Superior temporal gyrus (tissue), 1 donor: ENCODE measurements at regions not wholly inside any gene's neighbourhood (a gene's known extent, or its start where the extent isn't known, plus 50 kb on each side); places are given as distances from the start of the nearest gene placed in this dataset.

Experiments
- DNase-seq: peaks from one replicate; pipeline ENCODE4 v3.0.0-alpha.2; 2016; ENCODE audit errors: extremely low spot score

DNA sequence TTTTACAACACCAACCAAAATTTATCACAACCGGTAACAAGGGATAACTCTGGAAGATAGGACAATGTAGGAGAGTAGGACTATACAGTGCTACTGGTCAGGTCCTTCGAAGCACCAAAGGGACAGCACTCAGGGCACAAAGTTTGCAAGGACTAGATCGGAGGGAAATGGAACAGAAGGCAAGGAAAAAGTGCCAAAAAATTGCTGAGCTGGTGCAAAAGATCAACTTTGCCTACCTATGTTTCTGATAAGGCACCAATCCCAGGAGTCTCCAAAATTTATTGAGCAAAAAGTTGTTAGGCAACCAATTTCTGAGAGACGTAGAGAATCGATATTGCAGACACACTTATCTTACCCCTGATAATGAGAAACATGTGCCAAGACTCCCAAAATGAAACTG lies 160.0 kb upstream of the PLEKHA5 start:
- DNase-seq = no peak

DNA sequence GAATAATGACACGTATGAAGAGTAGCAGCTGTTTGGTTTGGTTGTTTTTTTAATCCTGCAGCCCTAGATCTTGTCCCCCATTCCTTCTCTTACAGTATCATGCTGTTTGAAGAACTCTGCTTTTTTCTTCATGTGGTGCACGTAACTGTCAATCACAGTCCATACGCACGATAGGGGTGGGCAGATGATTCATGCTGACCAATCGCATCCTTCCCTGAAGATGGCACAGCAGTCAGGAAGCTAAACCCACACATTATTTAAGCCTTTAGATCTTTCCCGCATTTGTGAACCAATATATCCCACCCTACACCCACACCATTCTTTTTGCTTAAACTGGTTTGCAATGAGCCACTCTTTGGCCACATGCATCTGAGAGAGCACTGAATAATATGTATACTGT lies 158.9 kb upstream of the PLEKHA5 start:
- DNase-seq = no peak

DNA sequence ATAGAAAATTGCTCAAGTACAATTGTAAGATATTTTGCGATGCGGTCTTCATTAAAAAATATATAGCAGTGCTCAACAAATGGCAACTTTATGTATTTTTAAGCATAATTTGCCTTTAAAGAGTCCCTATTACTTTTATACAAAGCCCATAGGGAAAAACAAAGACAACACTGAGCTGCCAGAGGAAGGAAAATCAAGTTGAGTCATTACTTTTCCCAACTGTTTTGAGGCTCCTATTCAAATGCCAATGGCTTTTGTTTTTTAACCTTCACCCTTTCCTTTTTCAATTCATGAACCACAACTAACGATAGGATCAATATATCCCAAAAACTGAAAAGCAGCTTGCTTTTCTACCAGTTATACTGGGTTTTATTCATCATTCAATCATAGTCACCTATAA lies 157.6 kb upstream of the PLEKHA5 start:
- no peak for DNase-seq

DNA sequence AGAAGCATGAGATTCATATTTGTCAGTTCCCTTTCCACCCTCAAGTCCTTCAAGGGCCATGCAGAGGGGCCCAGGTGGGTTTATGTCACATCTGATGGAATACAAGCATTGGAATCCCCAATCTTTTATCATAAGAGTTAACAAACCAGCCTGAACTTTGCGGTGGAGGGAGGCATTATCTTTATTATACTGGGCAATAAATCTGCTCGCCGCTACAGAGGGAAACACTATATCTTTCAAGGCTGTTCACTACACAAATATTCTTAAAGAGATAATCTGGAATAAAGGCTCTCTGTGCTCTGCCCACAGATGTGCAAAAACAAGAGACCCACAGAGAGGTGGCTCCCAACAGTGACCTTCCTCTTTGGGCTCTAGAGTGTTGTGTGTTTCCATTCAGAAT lies 153.6 kb upstream of the PLEKHA5 start:
- DNase-seq = no peak

DNA sequence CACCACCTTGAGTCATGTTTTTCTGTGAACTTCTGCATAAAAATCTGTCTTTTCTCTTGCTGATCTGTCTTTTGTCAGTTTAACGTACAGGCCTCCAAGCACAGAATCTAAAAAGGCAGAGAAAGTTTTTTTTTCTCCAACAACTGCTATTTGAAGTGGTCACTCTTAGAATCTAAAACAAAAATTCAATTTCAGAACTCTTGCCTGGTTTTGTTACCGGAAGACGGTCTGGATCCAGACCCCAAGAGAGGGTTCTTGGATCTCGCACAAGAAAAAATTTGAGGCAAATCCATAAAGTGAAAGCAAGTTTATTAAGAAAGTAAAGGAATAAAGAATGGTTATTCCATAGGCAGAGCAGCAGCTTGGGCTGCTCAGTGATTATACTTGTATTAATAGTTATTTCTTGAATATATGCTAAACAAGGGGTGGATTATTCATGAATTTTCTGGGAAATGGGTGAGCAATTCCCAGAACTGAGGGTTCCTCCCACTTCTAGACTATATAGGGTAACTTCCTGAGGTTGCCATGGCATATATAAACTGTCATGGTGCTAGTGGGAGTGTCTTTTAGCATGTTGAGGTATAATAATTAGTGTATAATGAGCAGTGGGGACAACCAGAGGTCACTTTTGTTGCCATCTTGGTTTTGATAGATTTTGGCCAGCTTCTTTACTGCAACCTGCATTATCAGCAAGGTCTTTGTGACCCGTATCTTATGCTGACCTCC lies 150.0 kb upstream of the PLEKHA5 start:
- DNase-seq = no peak

DNA sequence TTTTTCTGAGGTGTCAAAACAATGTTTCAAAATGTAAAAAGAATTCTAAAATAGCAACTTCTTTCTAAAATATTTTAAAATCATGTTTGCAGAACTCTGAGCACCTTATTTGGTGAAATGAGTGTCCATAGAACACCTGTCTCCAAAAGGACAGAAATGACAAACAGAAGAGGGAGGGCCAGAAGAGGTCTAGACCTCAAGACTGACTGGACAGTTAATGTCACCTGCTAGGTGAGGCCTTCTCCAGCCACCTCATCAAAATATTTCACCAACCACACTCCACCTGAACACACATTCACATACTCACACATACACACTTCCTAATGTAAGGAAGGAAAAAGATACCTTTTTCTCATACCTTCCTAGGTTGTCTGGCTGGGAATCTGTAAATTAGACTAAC lies 147.8 kb upstream of the PLEKHA5 start:
- DNase-seq = no peak

DNA sequence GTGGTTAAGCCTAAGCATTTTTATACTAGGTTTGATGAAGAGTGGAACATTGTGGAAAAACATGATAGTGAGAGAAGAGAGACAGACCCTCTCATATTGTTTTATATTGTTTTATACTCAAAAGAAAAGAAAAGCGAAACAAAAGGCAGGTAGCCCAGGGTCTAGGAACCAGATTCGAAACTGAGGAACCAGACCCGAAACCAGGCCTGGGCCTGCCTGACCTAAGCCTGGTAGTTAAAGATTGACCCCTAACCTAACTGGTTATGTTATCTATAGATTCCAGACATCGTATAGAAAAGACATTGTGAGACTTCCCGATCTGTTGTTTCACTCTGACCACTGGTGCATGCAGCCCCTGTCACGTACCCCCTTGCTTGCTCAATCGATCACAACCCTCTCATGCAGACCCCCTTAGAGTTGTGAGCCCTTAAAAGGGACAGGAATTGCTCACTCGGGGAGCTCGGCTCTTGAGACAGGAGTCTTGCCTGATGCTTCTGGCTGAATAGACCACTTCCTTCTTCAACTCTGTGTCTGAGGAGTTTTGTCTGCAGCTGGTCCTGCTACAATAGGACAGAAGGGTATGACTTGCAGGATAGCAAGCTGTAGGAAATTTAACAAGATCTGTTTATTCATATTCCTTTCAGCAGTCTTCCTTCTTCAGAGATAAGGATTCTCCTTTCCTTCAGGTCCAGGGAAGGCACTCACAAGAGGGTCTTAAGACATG lies 147.1 kb upstream of the PLEKHA5 start:
- DNase-seq = no peak

DNA sequence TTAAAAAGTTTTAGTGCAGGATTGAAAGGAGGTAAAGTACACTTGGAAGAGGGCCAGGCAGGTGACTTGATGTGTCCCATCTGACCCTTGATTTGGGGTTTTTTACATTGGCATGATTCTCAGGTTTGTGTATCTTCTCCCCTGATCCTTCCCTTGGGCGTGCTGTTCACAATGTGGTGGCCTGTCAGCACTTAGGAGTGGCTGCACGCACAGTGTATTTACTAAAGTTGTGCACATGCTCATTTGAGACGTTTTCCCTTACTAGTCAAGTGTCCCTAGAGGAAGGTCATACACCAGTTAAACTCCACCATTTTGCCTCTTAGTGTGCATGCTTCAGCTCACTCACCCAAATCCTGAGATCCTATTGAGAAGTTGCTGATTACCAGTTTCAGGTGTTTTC lies 145.7 kb upstream of the PLEKHA5 start:
- no peak for DNase-seq

DNA sequence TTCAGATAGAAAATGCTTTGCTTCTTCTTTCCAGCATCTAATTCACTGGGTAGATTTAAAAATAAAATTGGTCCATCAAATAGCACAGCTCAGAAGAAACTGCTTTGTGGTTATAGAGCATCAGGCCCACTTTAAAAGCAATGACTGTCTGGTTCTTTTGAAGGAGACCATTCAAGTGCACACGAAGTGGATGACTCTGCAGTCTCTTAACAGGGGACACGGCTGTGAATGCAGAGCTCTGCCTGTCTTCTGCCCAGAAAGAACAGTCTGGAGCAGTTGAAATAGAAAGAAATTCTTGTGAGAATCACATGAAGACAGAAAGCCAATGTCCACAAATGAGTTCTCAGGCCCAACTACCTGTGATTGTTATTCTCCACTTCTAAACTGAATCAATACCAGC lies 138.7 kb upstream of the PLEKHA5 start:
- DNase-seq = no peak

DNA sequence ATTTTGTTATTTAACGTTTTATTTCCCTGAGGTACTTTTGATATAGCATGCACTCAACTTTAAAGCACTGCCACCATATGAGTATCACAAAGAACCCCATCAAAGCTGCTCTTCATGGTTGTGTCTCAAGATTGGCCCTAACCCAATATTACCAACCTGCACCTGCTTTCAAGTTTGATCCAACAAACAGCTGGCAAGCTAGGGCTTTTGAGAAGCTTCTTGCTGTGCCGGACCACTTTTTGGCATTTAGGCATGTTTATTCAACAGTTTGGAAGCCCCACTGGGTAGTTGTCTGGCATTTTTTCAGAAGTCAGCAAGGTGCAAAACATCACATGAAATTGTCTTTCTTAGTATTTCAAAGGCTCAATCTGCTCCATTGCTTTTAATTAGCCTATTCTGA lies 137.2 kb upstream of the PLEKHA5 start:
- no peak for DNase-seq

DNA sequence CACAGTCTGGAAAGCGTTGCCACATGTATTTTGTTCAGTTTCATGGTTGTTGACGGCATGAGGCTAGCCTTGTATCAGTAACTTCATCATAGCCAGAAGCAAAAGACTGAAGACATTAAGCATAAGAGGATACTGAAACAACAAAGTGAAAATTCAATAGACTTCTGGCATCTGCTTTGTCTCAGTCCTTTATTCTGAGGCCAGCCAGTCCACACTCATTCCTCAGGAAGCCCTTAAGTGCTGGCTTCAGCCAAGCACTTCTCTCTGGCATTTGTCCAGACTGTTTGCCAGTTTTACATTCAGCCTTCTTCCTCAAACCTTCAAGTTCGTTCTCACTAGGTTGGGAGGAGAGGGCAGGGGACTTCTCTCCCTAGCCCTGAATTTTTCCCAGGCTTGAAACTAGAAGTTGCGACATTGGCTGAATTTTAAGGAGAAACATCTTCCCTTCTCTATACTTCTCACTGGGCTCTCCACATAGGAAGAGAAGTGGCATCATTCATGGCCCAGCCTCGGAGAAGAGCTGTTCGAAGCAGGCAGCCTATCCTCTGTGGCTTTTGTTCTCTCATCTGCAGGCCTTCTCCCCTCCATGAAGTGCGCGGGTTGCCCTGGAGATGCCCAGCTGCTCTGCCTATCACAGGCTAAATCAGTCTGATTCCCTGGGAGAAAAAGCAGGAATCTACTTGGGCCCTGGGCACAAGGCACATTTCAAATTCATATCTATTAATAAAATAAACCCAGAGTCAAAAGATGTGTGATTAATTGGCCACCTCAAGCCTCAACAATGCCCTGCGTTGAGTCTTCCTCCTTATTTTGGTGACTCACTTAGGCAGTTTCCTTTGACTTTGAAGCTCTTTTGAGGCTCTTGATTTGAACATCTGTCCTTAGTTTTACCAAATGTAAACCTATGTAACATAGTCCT lies 130.9 kb upstream of the PLEKHA5 start:
- no peak for DNase-seq

DNA sequence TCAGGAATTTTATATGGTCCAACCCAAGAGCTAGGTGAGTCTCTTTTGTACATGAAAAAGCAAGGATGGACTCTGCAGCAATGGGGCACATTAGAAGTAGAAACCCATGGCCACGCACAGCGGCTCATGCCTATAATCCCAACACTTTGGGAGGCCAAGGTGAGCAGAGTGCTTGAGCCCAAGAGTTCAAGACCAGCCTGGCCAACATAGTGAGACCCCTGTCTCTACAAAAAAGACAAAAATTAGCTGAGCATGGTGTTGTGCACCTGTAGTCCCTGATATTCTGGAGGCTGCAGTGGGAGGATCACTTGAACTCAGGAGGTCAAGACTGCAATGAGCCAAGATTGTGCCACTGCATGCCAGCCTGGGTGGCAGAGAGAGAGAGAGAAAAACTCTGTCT lies 128.7 kb upstream of the PLEKHA5 start:
- DNase-seq = no peak

DNA sequence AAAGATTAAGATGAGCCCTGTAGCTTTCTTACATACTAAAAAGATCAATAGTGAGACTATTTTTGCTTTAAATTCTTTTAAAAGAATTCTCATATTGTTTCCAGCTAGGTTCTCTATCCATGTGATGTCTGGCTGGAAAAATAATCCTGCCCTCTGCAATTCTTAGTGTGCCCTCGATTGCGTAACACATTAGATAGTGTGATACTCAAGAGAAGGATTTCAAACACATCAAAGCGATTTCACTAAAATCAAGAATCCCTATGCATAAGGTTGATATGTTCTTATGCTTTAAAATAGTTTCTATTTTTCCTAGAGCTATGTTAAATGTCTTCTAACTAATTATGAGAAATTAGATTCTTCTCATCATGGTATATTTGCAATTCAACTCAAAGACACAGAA lies 127.3 kb upstream of the PLEKHA5 start:
- DNase-seq = no peak

DNA sequence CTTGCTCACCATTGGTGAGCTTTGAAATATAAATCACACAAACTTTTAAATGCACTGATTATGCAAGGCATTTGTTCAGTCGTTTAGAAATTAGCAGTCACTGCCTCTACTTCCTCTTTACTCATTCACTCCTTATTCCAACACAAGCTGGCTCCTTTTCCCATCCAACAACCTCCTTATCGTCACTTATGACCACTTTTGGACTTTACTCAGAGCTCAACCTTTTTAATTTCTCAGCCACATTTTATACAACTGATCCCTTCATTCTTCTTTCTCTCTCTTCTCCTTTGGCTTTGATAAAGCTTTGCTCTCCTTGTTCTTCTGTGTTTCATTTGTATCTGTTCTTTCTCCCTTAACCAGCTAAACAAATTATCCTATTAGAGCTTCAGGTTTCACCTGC lies 126.4 kb upstream of the PLEKHA5 start:
- no peak for DNase-seq

DNA sequence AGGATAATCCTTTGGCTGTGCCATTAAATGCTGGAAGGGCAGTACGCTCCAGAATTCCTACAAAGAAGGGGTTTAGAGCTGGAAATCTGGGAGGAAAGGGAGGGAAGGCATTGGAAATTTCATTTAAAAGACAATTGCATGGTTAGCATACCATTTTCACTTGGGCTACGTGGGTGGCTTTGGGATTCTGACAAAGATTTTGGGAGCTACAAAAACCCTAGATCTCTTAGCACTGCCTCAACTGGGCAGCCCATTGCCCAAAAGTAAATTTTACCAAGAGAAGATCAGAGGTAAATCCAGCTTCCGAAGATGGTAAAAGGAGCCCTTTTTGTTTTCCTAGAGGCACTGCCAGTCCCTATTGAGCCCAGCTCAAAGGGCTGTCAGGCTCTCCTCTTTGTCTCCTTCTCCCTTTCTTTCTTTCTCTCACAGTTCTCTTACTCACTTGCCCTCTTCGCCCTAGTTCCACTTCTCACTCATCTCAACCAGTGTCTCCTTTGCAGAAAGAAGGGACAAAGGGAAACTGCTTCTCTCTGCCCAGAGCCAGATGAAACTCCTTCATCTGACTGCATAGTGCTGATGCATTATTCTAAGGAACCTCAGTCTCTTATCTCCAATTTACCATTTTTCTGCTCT lies 125.4 kb upstream of the PLEKHA5 start:
- no peak for DNase-seq

DNA sequence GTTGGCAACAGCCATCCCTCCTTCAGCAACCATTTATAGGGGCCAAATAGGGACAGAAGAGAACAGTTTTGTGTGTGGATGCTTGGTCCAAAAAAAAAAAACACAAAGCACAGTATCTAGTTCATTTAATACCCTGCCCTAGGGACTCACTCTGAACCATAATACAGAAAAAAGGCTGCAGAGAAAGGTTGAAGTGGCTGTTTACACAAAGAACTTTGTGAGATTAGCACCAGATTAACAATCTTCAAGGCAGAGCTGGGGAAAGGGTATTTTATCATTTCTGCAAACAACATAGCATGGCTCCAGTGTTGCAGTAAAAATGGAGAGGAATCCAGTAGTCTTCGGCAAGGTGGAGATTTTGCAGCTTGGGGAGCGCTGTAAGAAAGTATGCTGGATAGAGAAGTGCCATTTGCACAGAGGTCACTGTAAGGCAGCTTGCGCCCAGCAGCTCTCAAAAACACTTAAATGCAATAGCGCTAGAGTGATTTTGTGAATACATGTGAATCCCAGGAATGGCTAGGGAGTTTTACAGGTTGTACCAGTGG lies 124.2 kb upstream of the PLEKHA5 start:
- DNase-seq = no peak

DNA sequence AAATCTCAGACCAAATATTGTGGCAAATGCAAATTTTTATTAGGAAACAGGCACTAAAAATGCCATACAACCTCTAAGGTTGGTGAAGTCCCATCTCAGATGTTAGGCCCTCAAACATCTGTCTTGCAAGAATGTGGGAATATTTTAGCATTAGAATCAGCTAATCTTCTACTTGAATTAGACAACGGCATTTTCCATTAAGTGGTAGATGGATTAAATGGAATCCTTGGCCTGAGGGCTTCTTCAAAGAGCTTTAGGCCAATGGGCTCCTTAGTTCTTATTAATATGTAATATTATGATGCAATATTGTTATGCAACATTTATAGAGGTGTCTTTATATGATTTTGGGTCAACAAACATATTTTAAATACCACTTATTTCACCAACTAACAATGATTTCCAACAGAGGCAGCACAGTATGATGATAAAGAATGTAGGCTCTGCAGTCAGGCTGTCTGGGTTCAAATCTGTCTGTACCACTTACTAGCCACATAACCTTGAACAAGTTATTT lies 122.9 kb upstream of the PLEKHA5 start:
- DNase-seq = no peak

DNA sequence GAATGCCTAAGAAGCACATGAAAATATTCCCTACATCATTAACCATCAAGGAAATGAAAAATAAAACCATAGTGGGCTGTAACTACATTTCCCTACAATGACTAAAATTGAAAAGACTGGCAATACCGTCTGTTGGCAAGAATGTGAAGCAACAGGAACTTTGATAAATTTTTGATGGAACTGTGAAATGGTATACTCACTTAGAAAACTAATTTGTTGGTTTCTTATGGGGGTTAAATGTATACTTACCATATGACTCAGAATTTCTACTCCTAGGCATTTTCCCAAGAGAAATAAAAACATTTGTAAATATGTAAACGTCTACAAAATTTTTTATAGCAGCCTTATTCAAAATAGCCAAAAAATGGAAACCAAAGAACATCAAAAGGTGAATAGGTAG lies 121.4 kb upstream of the PLEKHA5 start:
- no peak for DNase-seq

DNA sequence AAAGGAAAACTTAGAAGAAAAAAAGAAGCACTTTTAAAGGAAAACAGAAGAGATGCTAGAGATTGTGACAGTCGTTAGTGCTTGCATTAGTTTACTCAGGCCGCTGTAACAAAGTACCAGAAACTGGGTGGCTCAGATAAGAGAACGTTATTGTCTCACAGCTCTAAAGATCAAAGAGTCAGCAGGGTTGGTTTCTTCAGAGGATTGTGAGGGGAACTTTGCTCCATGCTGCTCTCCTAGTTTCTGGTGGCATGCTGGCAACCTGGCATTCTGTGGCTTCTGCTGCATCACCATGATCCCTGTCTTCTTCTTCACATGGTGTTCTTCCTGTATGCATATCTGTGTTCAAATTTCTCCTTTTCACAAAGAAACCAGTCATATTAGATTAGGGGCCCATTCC lies 119.4 kb upstream of the PLEKHA5 start:
- DNase-seq = no peak

DNA sequence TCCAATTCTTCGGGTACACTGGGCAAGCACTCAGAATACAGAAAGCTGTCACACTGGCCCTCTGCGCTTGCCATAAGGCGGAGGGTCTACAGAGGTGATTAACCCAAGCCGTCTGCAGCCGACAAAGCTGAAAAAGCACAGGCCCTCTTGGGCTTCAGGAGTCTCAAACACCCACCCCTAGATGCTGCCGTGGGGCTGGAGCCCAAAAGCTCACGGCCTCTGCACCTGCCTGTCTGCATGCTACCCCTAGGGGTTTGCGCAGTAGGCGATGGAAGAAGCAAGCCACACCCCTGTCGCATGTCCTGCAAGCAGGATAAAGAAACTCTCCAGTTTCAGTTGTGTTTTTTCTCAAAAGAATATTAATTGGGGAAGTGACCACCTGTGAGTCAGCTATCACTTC lies 118.8 kb upstream of the PLEKHA5 start:
- DNase-seq = no peak

DNA sequence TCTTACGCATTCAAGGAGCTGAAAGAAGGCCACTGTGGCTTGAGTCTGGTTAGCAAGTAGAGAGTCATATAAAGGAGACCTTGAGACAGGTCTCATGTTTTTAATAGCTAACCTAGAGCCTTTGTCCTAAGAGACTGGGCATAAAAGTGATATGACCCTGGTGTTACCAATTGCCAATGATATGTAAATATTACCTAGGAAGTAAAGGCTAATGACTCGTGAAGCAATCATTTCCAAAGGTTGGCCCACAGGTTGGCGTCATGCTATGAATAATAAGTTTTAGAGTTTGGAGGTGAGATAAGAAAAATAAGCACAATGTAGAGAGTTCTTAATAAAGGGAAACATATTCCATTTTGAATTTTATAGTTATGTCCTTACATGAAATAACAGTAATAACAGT lies 116.6 kb upstream of the PLEKHA5 start:
- DNase-seq = no peak

DNA sequence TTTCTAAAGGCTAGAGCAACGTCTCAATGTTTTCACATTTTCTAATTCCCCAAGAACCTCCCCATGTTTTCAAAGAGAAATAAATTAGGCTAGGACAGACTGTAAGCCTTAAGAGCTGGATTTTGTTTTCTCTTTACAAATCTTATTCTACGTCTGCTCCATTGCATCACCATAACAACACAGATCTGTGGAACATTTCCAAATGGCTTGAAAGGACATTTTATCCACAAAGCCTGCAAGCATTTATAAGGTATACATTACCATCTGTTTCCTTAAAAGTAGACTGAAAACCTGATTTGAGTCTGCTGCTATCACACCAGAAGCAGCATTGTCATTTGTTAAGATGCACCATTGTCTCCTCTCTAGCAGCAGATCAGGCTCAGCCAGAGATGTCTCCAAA lies 115.3 kb upstream of the PLEKHA5 start:
- peak; percentile 50 for DNase-seq
